Right renal cortex interstitium (tissue), 3 donors: ENCODE measurements at regions not wholly inside any gene's neighbourhood (a gene's known extent, or its start where the extent isn't known, plus 50 kb on each side); places are given as distances from the start of the nearest gene placed in this dataset.

ENCODE experiments used
- DNase-seq, 3 donors: peaks; one replicate each; pipeline ENCODE4 v3.0.0-alpha.2; 2013; ENCODE audit warnings: low read depth in 3 of 3, low spot score in 2 of 3

DNA sequence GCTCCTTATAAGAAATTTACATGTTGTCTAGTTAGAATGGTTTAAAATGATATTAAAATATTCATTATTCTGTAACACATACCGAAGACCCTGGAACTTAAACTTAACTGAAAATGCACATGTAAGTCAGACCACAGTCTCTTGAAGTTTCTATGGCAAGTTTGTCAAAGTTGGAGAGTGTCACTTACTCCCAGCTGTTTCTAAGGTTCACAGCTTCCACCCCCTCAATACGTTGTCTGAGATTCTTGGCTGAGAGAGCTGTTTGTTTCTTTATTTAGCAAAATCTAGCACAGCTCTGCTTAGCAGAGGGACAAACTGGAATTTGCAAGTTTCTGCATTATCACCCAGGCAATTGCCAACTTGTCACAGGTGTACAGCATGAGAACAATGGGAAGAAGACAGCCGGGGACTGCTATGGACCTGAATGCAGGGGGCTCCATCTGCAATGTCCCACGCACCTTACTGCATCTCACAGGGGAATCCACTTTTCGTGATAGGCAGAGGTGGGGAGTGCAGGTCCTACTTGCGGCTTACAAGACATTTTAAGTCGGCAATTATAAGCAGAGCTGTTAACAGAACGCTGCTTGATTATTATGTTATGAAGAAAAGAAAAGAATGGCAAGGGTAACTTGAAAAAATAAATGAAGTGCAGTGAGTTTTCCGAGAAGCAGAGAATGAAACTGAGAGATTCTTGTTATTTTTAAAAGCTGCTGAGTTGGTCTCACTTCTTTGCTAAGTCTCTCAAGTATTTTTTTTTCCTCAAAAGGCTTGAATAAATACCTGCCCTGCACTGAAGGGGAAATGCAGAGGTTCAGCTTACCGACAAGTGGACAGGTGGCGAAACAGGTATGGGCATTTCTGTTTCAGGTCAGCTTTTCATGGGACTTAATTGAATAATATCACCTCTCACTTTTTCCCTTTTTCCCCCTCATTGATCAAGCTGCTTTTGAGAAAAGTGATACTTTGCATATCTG, 1072.1 kb upstream of the FANCL start:
- DNase-seq = no peak

GRCh38 chr2:59312029-59312428, 1070.9 kb upstream of the FANCL start:
- no peak for DNase-seq

- no peak for DNase-seq
Observed at GRCh38 chr2:59308108-59308507, 1067.0 kb upstream of the FANCL start.

DNA sequence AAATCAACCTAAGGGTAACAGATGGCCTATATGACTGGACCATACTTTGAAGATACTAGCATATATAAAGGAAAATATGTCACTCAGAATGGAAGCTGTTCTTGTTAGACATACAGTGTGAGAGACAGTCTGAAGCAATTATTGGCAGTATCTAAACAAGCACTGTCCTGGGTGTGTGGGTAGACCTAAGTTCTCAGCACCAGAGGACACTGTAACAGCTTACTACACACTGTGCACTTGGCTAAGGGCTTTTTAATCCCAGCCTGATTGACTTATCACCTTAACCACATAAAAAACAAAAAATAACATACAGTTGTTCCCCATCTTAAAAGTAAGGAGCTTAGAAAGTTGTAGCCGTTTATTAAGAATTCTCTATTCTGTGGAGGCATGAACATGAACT, 1066.1 kb upstream of the FANCL start:
- DNase-seq = no peak

DNA sequence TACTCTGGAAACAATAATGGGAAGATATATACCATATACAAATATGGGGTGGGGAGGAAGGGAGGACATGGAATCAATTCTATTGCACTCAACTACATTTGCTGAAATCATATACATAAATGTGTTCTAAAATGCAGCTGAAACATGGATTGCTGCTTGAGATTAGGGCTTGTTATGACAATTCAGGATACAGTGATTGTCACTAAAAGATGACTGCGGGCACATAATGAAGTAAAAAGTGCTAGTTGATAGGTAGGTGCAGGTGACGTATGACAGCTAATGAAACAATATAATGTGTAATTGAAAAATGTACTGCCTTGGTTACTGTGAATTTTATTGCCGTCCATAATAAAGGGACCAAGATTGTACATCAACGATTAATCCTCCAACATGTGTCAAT, 1062.1 kb upstream of the FANCL start:
- DNase-seq = no peak

DNA sequence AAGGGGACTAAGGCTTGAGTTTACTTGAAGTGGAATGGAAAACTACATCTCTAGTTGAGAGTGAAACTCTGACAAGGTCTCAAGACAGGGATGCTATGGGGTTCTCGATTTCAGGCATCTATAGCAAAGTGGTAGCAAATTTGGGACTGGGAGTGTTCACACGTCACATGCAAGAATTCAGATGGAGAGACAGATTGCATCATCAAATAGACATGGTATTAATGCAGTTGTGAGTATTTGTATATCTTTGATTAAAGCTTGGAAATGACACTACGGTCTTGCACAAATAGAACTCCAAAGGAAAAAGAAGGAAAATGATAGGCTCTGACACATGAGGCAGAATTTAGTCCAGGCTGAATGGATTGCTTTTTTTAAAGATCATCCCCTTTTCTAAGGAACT, 1061.6 kb upstream of the FANCL start:
- DNase-seq = no peak

GRCh38 chr2:59301466-59302402, 1060.6 kb upstream of the FANCL start:
- peak; percentile 56 to 72 (median 64) for DNase-seq

- no peak for DNase-seq
Observed at GRCh38 chr2:59297816-59298215, 1056.7 kb upstream of the FANCL start.

- no peak for DNase-seq
Observed at GRCh38 chr2:59296279-59296678, 1055.2 kb upstream of the FANCL start.

DNA sequence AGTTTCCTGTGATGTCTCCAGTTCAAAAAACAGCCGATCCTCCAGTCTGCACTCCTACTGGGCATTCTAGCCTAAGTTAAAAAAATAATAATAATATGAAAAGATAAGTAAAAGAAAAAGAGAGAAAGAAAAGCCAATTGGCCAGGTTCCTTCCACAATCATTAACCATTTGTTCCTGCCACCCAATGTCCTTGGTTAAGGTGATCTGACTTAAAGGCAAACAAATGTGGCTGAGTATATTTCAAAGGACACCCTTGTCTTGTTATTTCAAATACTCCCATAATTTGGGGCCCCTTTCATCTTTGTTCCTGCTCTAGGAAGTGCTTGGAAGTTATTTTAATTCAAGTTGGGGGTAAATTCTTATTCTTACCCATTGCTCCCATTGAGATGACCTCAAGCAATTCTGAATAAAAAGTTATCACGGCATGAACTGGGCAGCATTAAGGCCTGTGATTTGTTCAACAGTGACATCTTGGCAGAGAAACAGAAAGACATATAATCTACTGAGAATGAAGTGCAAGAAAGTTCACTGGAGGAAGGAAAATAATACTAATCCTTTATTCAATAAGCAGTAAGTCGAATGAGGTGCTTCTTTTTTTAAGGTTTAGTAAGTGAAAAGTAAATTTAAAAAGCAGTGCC, 1054.5 kb upstream of the FANCL start:
- DNase-seq = no peak

DNA sequence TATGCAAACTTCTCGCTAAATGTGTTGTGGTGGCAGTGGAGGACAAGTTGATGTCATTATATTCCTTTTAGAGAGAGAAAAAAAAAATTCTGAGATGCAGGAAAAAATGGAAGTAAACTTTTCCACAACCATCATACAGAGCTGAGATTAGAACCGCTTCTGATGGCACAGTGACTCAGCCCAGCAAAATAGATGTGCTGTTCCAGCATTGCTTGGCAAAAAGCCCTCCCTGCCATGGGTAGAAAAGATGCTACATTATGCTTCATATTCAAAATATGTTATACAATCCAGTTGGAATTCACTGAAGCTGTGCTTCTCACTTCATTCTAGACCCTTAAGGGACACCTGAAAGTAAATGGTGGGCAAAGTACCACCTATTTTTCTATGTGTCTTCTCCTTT, 1047.6 kb upstream of the FANCL start:
- DNase-seq = no peak

- no peak for DNase-seq
Observed at GRCh38 chr2:59282374-59283057, 1041.4 kb upstream of the FANCL start.

GRCh38 chr2:59277671-59278070, 1036.5 kb upstream of the FANCL start:
- no peak for DNase-seq

GRCh38 chr2:59276917-59277316, 1035.8 kb upstream of the FANCL start:
- DNase-seq = no peak

- DNase-seq = no peak
Observed at GRCh38 chr2:59276033-59276432, 1034.9 kb upstream of the FANCL start.

GRCh38 chr2:59266453-59266852, 1025.3 kb upstream of the FANCL start:
- DNase-seq = no peak

- DNase-seq = no peak
Observed at GRCh38 chr2:59259913-59260312, 1018.8 kb upstream of the FANCL start.

DNA sequence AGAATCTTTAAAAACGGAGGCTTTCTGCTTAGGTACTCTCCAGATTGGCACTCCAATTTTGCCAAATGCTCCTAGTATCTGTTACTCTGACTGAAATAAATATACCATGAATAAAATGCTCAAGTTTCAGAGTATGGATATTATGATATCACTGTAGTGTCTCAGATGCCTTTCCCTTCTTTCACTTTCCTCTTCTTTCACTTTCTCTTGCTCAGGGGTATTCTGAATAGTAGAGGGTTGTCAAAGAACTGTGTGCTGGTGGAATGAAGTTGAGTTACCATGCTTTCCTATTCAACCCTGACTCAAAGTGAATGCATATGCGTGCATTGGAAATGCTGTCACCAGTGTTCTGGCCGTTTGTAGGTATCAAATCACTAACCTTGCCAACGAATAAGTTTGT, 1015.2 kb upstream of the FANCL start:
- DNase-seq = no peak

DNA sequence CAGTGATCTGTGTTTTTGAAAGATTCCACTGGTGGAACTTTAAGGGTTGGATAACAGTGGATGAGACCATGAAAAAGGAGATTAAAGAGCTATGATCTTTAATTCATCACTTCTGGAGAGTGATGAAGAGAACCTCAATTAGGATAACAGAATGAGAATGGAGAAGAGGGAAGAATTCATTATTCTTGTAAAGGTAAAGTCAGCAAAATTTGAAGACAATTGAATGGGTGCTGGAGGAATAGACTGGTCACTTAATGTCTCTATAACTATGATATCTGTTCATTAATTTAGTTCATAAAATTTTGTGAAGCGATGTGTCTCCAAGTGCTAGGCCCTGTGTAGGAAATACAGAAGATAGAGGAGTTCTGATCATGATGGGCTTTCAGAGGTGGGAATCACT, 1013.2 kb upstream of the FANCL start:
- no peak for DNase-seq

DNA sequence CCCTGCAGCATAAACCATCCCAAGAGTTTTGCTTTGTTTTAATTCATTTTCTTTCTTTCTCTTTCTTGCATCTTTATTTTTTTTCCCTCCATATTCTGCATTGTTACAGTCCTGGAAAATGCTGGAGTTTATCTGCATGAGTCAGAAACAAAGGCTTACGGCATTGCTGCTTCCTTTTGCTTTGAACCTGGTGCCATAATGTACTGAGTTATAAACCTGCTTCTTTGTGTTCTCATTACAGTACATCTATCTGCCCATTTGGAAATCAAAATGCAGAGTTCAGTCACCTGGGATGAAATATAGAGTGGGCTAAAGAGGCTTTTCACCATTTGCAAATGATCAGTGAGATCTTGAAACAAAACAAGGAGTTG, 1009.2 kb upstream of the FANCL start:
- no peak for DNase-seq
